Aorta (tissue), 5 donors: ENCODE measurements at regions not wholly inside any gene's neighbourhood (a gene's known extent, or its start where the extent isn't known, plus 50 kb on each side); places are given as distances from the start of the nearest gene placed in this dataset.

Source experiments
- ATAC-seq: fragments of 200-7000 bp; cut with Tn5 transposase; one replicate; pipeline ENCODE4 v1.9.1; 2022; ENCODE audit warnings: moderate library complexity; ENCODE audit not compliant: low FRiP score
- DNase-seq, 2 donors: peaks; one replicate each; pipeline ENCODE4 v3.0.0-alpha.2; 2020
- H3K27ac ChIP-seq, 2 donors: one replicate each; pipeline ENCODE4 v1.5.1; 2013; ENCODE audit warnings: low read length in 2 of 2, mild to moderate bottlenecking in 2 of 2, moderate library complexity in 2 of 2, control low read depth in 1 of 2, inconsistent platforms in 1 of 2, low read depth in 1 of 2
- H3K27me3 ChIP-seq, 2 donors: one replicate each; pipeline ENCODE4 v1.6.1; 2013; ENCODE audit warnings: control low read depth in 1 of 2, low read length in 1 of 2, mild to moderate bottlenecking in 1 of 2, moderate library complexity in 1 of 2; ENCODE audit not compliant: insufficient read depth in 2 of 2, control insufficient read depth in 1 of 2
- H3K36me3 ChIP-seq, 2 donors: one replicate each; pipeline ENCODE4 v1.6.1; 2013; ENCODE audit warnings: control low read depth in 1 of 2, low read length in 1 of 2, mild to moderate bottlenecking in 1 of 2; ENCODE audit not compliant: insufficient read depth in 2 of 2, control insufficient read depth in 1 of 2
- H3K4me1 ChIP-seq, 2 donors: one replicate each; pipeline ENCODE4 v1.6.1; 2013; ENCODE audit warnings: low read length in 2 of 2, control low read depth in 1 of 2, mild to moderate bottlenecking in 1 of 2, moderate library complexity in 1 of 2; ENCODE audit not compliant: insufficient read depth in 2 of 2, control insufficient read depth in 1 of 2
- H3K4me3 ChIP-seq, 2 donors: one replicate each; pipeline ENCODE4 v1.5.1; 2013; ENCODE audit warnings: low read length in 2 of 2, control low read depth in 1 of 2, mild to moderate bottlenecking in 1 of 2
- H3K9me3 ChIP-seq: one replicate; pipeline ENCODE4 v1.6.1; 2013; ENCODE audit warnings: mild to moderate bottlenecking, low read length; ENCODE audit not compliant: control insufficient read depth
- WGBS, 2 donors: extraction: QIAGEN DNeasy Blood & Tissue Kit; methylation state at CpG; one replicate each; pipeline ENCODE4 v1.1.7; 2013; 5-methylcytosine and 5-hydroxymethylcytosine counted together
- intact Hi-C, 2 donors: fragments of 100-400 bp; cut with DNase I; formaldehyde crosslinking; loops; one replicate each; pipeline versions ENCODE4 v1.14.2 to v1.15.0; 2022
- donor health status: healthy with polysubstance abuse.
- donor health status: Bipolar disorder and iron deficiency.
- donor health status: DM: no; HTN: no; CAD: no.
- donor health status: DM: no; HTN: no; CAD: no.
- donor health status: DM: yes; HTN: yes; CAD: no.

GRCh38 chr2:76429374-76429773, 718.7 kb upstream of the GCFC2 start:
- Histone ChIP-seq H3K4me3 (no peak overlapping the region), H3K27ac (no peak overlapping the region), H3K9me3 (no peaks in the 10 kb centered on the region), H3K27me3 (no peaks in the 10 kb centered on the region), H3K4me1 (no peaks in the 10 kb centered on the region), H3K36me3 (no peaks in the 10 kb centered on the region)
- WGBS, 2 donors: 46 to 47% methylated on average over 2 of the region's 2 CpGs
- DNase-seq (no peak), ATAC-seq (no peak)
- intact Hi-C loops: no loop called here

GRCh38 chr2:76427452-76427851, 716.7 kb upstream of the GCFC2 start:
- H3K4me3 ChIP-seq: no peak overlapping the region
- intact Hi-C loops: no loop called here
- H3K27me3 ChIP-seq: no peaks in the 10 kb centered on the region
- no peaks in the 10 kb centered on the region for H3K36me3 ChIP-seq
- H3K27ac ChIP-seq: no peak overlapping the region
- no peaks in the 10 kb centered on the region for H3K4me1 ChIP-seq
- no peak for DNase-seq
- no peak for ATAC-seq
- H3K9me3 ChIP-seq: no peaks in the 10 kb centered on the region

GRCh38 chr2:76415821-76416220, 705.1 kb upstream of the GCFC2 start:
- Histone ChIP-seq H3K9me3 (no peaks in the 10 kb centered on the region), H3K4me3 (no peak overlapping the region), H3K4me1 (no peaks in the 10 kb centered on the region), H3K27ac (no peak overlapping the region), H3K36me3 (no peaks in the 10 kb centered on the region), H3K27me3 (peaks cover 0 to 2% of the 10 kb centered on the region in 2 donors)
- DNase-seq (no peak), ATAC-seq (no peak)
- intact Hi-C loops: no loop called here
- WGBS, 2 donors: 85 to 86% methylated on average over 7 of the region's 7 CpGs

DNA sequence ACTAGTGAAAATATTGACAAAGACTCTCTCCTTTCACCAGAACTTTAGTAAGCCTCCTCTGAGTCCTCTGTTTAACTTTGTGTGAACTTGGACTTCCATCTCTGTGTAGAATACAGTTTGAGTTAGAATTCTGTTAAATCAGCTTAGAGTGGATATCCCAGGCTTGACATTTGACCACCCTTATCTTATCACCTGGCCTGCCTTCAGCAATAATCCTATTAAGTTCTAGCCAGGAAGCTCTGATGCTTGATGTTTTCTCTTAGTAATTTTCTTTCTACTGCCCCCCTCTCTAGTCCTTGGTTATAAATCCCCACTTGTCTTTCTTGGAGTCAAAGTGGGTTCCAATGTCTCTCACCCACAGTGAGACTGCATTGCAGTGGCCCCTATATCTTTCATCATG, 702.7 kb upstream of the GCFC2 start:
- Histone ChIP-seq H3K27ac (no peak overlapping the region), H3K36me3 (no peaks in the 10 kb centered on the region), H3K4me1 (no peaks in the 10 kb centered on the region), H3K9me3 (no peaks in the 10 kb centered on the region), H3K27me3 (no peaks in the 10 kb centered on the region), H3K4me3 (no peak overlapping the region)
- intact Hi-C loops: no loop called here
- no peak for ATAC-seq
- no peak for DNase-seq

GRCh38 chr2:76406134-76406855, 695.6 kb upstream of the GCFC2 start:
- DNase-seq (no peak), ATAC-seq (no peak)
- intact Hi-C loops: no loop called here
- 85 to 92% methylated on average over 11 to 12 of the region's 12 CpGs for WGBS, 2 donors
- Histone ChIP-seq H3K27ac (no peak overlapping the region), H3K27me3 (no peaks in the 10 kb centered on the region), H3K36me3 (no peaks in the 10 kb centered on the region), H3K4me1 (no peaks in the 10 kb centered on the region), H3K4me3 (no peak overlapping the region), H3K9me3 (peaks cover 3% of the 10 kb centered on the region)

DNA sequence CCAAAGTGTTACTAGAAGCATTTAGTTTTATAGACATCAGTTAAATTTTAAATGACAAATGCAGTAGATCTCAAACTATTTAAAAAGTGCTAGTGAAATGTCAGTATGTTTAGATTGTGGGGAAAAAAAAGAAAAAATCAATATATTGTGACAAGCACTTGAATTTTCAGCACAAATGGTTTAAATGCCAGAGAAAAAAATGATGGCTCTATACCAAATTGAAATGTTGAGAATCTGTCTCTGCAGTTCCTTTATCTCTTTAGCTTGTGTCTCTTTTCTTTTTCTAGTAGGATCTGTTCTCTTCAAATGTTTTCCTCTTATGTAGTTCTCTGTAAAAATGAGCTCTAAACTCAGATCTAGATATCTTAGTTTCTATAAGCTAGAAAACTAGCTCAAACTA, 682.6 kb upstream of the GCFC2 start:
- Histone ChIP-seq H3K9me3 (no peaks in the 10 kb centered on the region), H3K36me3 (no peaks in the 10 kb centered on the region), H3K4me3 (no peak overlapping the region), H3K27ac (no peak overlapping the region), H3K27me3 (no peaks in the 10 kb centered on the region), H3K4me1 (no peaks in the 10 kb centered on the region)
- ATAC-seq (no peak), DNase-seq (no peak)
- intact Hi-C loops: no loop called here

GRCh38 chr2:76391678-76392077, 681.0 kb upstream of the GCFC2 start:
- ATAC-seq (no peak), DNase-seq (no peak)
- no peak overlapping the region for H3K4me3 ChIP-seq
- 1% methylated on average over 3 of the region's 3 CpGs for WGBS, 2 donors
- no peaks in the 10 kb centered on the region for H3K36me3 ChIP-seq
- no peaks in the 10 kb centered on the region for H3K27me3 ChIP-seq
- intact Hi-C loops: no loop called here
- H3K27ac ChIP-seq: no peak overlapping the region
- H3K4me1 ChIP-seq: no peaks in the 10 kb centered on the region
- H3K9me3 ChIP-seq: no peaks in the 10 kb centered on the region

DNA sequence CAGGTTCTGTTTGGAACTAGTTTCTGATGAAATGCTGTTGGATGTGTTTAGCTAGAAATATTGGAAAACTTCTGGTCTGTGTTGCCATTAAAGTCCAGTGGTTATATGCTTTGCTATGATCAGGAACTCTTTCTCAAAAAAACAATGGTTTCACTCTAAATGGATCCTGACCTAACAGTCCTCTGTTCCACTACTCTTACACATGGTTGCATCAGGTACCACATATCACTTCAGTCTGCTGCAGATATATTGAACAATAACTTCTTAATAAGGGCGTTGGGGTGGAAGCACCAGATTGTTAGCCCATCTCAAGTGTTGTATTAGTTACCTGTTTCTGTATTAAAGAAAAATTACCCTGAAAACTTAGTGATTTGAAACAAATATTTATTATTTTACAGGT, 676.6 kb upstream of the GCFC2 start:
- Histone ChIP-seq H3K27ac (no peak overlapping the region), H3K9me3 (no peaks in the 10 kb centered on the region), H3K36me3 (no peaks in the 10 kb centered on the region), H3K27me3 (no peaks in the 10 kb centered on the region), H3K4me3 (no peak overlapping the region), H3K4me1 (no peaks in the 10 kb centered on the region)
- intact Hi-C loops: no loop called here
- 76 to 81% methylated on average over 1 of the region's 1 CpG for WGBS, 2 donors
- DNase-seq (no peak), ATAC-seq (no peak)

DNA sequence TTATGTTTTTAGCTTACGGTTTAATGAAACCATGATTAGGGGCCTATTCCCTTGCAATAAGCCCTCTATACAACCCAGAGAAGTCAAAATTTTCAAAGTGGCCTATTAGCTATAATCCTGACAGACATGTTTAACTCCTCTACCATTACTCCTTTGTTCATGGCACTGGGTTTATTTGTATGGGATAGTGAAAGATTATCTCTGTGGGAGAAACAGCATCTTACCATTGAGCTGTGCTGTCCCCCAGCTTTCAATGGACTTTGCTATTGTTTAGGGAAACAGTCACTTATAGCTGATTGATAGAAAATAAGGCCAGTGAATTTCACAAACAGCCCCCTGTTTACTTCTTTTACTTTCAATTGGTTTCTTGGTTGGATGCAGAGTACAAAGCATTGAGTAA, 675.2 kb upstream of the GCFC2 start:
- no peaks in the 10 kb centered on the region for H3K36me3 ChIP-seq
- 92 to 96% methylated on average over 1 of the region's 1 CpG for WGBS, 2 donors
- no peaks in the 10 kb centered on the region for H3K9me3 ChIP-seq
- DNase-seq (no peak), ATAC-seq (no peak)
- H3K4me1 ChIP-seq: no peaks in the 10 kb centered on the region
- no peaks in the 10 kb centered on the region for H3K27me3 ChIP-seq
- no peak overlapping the region for H3K27ac ChIP-seq
- no peak overlapping the region for H3K4me3 ChIP-seq
- intact Hi-C loops: no loop called here
